IPS-18a (cell line): ENCODE measurements at regions not wholly inside any gene's neighbourhood (a gene's known extent, or its start where the extent isn't known, plus 50 kb on each side); places are given as distances from the start of the nearest gene placed in this dataset.

ENCODE experiments used
- H3K27ac ChIP-seq: one replicate; pipeline ENCODE4 v1.5.1; 2013; ENCODE audit warnings: low read length
- H3K27me3 ChIP-seq: one replicate; pipeline ENCODE4 v1.6.1; 2013; ENCODE audit warnings: mild to moderate bottlenecking, low read length; ENCODE audit not compliant: control insufficient read depth, insufficient read depth
- H3K36me3 ChIP-seq: one replicate; pipeline ENCODE4 v1.6.1; 2013; ENCODE audit warnings: low read depth, low read length; ENCODE audit not compliant: control insufficient read depth
- H3K4me1 ChIP-seq: one replicate; pipeline ENCODE4 v1.6.1; 2013; ENCODE audit warnings: low read depth, low read length; ENCODE audit not compliant: control insufficient read depth
- H3K4me3 ChIP-seq: one replicate; pipeline ENCODE4 v1.5.1; 2013; ENCODE audit warnings: low read length
- H3K9ac ChIP-seq: one replicate; pipeline ENCODE4 v1.6.1; 2013; ENCODE audit warnings: mild to moderate bottlenecking, low read length, moderate library complexity
- H3K9me3 ChIP-seq: one replicate; pipeline ENCODE4 v1.6.1; 2013; ENCODE audit warnings: low read depth, low read length; ENCODE audit not compliant: control insufficient read depth

GRCh38 chr20:10790013-10790412 lies 116.2 kb upstream of the JAG1 start:
- H3K27ac ChIP-seq, result no peak overlapping the region
- H3K36me3 ChIP-seq, result no peaks in the 10 kb centered on the region
- no peaks in the 10 kb centered on the region for H3K9me3 ChIP-seq
- no peak overlapping the region for H3K4me3 ChIP-seq
- no peak overlapping the region for H3K9ac ChIP-seq
- no peaks in the 10 kb centered on the region for H3K27me3 ChIP-seq
- H3K4me1 ChIP-seq, result peaks cover 11% of the 10 kb centered on the region

DNA sequence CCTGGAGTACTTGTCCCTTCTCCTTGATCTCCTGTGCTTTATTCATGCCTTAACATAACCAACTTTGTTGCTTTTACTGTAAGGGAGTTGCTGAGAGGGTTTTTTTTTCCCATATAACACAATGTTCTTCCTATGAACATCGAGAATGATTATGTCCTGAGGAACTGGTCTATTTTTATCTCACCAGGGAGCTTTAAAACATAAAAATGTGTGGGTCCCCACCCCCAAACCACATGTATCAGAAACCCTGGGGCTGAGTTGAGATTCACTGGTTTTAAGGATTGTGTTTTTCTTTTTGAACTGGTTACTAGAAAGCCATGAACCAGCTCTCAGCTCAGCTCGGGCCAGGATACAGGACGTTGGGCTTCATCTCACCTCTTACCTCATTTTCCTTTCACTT lies 118.5 kb upstream of the JAG1 start:
- Histone ChIP-seq H3K4me3 (no peak overlapping the region), H3K9ac (no peak overlapping the region), H3K4me1 (peaks cover 11% of the 10 kb centered on the region), H3K27ac (no peak overlapping the region), H3K27me3 (no peaks in the 10 kb centered on the region), H3K36me3 (no peaks in the 10 kb centered on the region), H3K9me3 (no peaks in the 10 kb centered on the region)

GRCh38 chr20:10793766-10794165 lies 120.0 kb upstream of the JAG1 start:
- no peak overlapping the region for H3K9ac ChIP-seq
- no peaks in the 10 kb centered on the region for H3K36me3 ChIP-seq
- peaks cover 11% of the 10 kb centered on the region for H3K4me1 ChIP-seq
- no peaks in the 10 kb centered on the region for H3K27me3 ChIP-seq
- H3K9me3 ChIP-seq, result no peaks in the 10 kb centered on the region
- H3K4me3 ChIP-seq, result no peak overlapping the region
- H3K27ac ChIP-seq, result no peak overlapping the region

DNA sequence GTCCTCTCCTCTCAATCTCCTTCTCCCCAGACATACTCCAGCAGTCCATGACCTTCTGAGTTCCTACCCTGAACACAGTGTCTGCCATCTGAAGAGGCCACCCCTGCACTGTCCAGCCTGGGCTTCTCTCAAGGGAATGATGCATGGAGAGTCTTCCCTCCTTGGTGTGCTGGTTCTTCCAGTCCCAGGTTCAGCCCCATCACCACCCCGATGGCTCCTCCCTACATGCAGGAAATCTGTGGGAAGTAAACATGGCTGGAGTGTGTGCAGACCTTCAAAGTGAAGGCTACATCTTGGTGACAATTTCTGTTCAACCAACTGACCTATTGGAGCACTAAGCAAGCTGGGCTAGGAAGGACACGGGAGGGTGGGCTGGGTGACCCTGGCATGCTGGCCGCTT lies 121.0 kb upstream of the JAG1 start:
- Histone ChIP-seq H3K27me3 (no peaks in the 10 kb centered on the region), H3K9ac (no peak overlapping the region), H3K4me3 (no peak overlapping the region), H3K36me3 (no peaks in the 10 kb centered on the region), H3K4me1 (peaks cover 11% of the 10 kb centered on the region), H3K9me3 (no peaks in the 10 kb centered on the region), H3K27ac (no peak overlapping the region)

DNA sequence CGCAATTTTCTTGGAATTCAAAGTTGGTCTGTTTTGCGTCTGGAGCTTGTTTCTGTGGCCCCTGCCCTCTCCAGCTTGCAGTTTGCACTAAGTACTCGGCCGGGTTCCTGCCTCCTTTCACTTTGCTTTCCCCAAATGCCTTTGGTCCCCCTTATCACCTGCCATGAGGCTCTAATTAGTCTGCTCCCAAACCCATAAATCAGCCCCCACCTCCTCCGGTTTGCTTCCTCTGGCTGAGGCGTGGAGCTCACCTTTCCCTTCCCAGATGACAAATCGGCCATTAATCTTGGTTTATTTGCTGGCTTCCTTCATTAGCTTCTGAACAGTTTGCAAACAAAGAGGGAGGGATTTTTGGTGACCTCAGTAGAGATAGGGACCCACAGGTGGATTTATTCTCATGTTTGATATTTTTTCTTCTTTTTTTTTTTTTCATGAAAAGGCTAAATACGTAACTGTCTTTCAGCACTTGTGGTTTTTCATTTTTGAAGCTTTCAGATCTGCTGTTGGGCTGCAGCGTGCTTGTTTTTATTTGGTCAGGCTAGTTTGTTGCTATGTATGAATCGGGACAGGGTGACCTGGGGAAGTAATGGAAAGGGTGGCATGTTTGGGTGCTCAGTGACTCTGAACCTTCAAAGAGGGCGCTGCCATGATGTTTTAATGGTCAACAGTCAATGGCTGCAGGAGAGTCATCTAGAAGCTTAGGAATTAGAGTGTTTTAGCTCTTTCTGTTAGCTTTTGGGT lies 121.7 kb upstream of the JAG1 start:
- Histone ChIP-seq H3K27me3 (no peaks in the 10 kb centered on the region), H3K9me3 (no peaks in the 10 kb centered on the region), H3K4me1 (peaks cover 11% of the 10 kb centered on the region), H3K9ac (no peak overlapping the region), H3K36me3 (no peaks in the 10 kb centered on the region), H3K27ac (no peak overlapping the region), H3K4me3 (no peak overlapping the region)

DNA sequence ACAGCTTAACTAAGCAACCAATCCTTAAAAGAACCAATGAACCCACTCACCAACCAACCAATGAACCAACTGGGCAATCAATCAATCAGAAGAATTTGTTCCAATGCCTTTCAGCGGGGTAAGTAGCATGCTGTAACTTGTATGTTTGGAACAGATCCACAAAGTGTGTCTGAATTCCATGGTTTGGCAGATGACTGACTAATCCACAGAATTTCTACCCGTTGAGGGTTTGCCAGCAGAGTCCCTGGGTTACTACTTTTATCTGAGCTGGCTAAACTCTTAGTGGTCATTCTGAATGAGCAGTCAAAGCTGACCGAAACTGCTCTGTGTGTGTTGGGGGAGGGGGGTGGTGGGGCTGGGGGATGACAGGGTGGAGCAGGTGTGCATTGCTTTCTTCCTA lies 125.0 kb upstream of the JAG1 start:
- Histone ChIP-seq H3K4me3 (no peak overlapping the region), H3K9ac (no peak overlapping the region), H3K27me3 (no peaks in the 10 kb centered on the region), H3K27ac (no peak overlapping the region), H3K9me3 (no peaks in the 10 kb centered on the region), H3K36me3 (no peaks in the 10 kb centered on the region), H3K4me1 (peaks cover 10% of the 10 kb centered on the region)

GRCh38 chr20:10799735-10800134 lies 125.9 kb upstream of the JAG1 start:
- no peak overlapping the region for H3K27ac ChIP-seq
- no peaks in the 10 kb centered on the region for H3K9me3 ChIP-seq
- H3K9ac ChIP-seq, result no peak overlapping the region
- no peak overlapping the region for H3K4me3 ChIP-seq
- no peaks in the 10 kb centered on the region for H3K27me3 ChIP-seq
- H3K36me3 ChIP-seq, result no peaks in the 10 kb centered on the region
- H3K4me1 ChIP-seq, result peaks cover under 1% of the 10 kb centered on the region

DNA sequence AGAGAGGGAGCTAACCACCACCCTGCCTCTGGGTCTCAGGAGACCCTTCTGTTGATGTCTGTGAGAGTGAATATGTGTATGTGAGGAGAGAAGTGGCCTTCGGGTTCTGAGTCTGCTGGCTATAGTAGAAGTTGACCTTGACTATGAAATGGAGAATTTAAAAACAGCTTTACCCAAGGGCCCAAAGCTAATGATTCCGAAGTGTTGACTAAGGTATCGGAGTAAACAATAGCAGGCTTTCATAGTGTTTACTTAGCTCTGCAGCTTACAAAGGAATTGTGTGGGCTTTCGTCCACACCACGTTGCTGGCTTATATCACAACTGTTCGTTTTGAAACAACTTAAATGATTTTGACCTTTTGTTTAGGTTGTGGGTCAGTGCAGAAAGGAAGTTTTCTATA lies 126.5 kb upstream of the JAG1 start:
- no peaks in the 10 kb centered on the region for H3K9me3 ChIP-seq
- H3K27ac ChIP-seq, result no peak overlapping the region

GRCh38 chr20:10802236-10802635 lies 128.4 kb upstream of the JAG1 start:
- no peaks in the 10 kb centered on the region for H3K36me3 ChIP-seq
- no peak overlapping the region for H3K9ac ChIP-seq
- H3K27me3 ChIP-seq, result no peaks in the 10 kb centered on the region
- peaks cover 7% of the 10 kb centered on the region for H3K4me1 ChIP-seq
- H3K27ac ChIP-seq, result no peak overlapping the region
- no peaks in the 10 kb centered on the region for H3K9me3 ChIP-seq
- no peak overlapping the region for H3K4me3 ChIP-seq

More for the DNA sequence above, 126.5 kb upstream of the JAG1 start:
- Histone ChIP-seq H3K4me1 (no peaks in the 10 kb centered on the region), H3K36me3 (no peaks in the 10 kb centered on the region), H3K9ac (no peak overlapping the region), H3K27me3 (no peaks in the 10 kb centered on the region), H3K4me3 (no peak overlapping the region)

DNA sequence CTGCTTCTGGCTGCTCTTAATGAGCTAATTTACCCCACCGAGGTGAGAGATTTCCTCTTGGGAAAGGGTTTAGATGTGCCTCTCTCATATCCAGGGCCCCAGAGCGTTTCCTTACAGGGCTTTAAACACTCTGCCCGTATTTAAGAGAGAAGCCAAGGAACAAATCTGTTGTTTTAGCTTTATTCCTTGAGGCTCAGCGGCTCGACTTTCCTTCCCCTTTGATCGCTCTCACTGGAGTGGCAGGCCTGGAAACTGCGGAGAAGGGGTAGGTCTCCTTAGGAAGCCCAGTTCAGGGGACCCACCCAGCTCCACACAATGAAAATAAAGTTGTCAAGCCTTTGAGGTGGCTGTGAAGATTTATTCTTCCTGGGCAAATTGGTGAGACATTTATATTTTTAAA lies 132.0 kb upstream of the JAG1 start:
- Histone ChIP-seq H3K9me3 (no peaks in the 10 kb centered on the region), H3K9ac (no peak overlapping the region), H3K36me3 (no peaks in the 10 kb centered on the region), H3K4me1 (peaks cover 7% of the 10 kb centered on the region), H3K27me3 (no peaks in the 10 kb centered on the region), H3K4me3 (no peak overlapping the region), H3K27ac (no peak overlapping the region)

DNA sequence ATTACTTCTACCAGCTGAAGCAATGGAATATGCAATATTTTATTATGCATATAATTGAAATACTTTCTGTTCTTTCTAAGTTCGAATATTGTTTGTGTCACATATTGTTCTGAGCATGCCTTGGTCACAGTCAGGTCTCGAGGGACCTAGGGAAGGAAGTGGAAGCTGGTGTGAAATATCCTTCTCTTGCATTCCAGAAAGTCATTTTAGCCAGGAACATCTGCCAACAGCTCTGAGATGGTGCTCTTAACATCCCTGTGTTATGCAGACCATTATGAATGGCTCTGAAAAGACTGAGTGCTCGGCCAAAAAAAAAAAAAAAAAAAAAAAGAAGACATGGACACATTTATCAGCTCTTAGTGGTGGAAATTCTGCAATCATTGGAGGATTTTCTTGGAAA lies 132.7 kb upstream of the JAG1 start:
- no peaks in the 10 kb centered on the region for H3K27me3 ChIP-seq
- no peaks in the 10 kb centered on the region for H3K9me3 ChIP-seq
- no peak overlapping the region for H3K4me3 ChIP-seq
- no peak overlapping the region for H3K9ac ChIP-seq
- H3K36me3 ChIP-seq, result no peaks in the 10 kb centered on the region
- H3K27ac ChIP-seq, result no peak overlapping the region
- peaks cover 7% of the 10 kb centered on the region for H3K4me1 ChIP-seq

DNA sequence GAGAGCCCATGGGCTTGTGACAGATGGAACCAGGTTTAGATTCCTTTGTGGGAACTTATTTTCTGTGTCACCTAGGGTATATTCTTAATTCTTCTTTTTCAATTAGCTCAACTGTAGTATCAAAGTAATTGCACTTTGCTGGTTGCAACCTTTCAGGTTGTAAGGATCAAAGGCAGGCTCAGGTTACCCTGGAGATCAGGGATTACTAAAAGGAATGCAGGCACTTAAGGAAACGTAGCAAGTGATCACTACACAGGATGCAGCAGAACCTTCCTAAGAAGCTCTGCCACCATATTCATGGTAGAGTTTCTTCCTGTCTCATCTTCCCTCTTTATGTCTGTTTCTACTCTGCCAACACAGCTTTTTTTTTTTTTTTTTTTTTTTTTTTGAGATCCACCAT lies 133.2 kb upstream of the JAG1 start:
- Histone ChIP-seq H3K9me3 (no peaks in the 10 kb centered on the region), H3K36me3 (no peaks in the 10 kb centered on the region), H3K4me3 (no peak overlapping the region), H3K27me3 (no peaks in the 10 kb centered on the region), H3K27ac (no peak overlapping the region), H3K9ac (no peak overlapping the region), H3K4me1 (peaks cover 7% of the 10 kb centered on the region)
